ENCODE measurements at regions not wholly inside any gene's neighbourhood (a gene's known extent, or its start where the extent isn't known, plus 50 kb on each side); places are given as distances from the start of the nearest gene placed in this dataset.

- DNase-seq, result no peak
These were observed 71.8 kb upstream of the FOXP4 start for GRCh38 chr6:41474213-41474933.

GRCh38 chr6:41475164-41475563 is 71.0 kb upstream of the FOXP4 start:
- DNase-seq, result no peak

GRCh38 chr6:41475737-41476357 is 70.3 kb upstream of the FOXP4 start:
- DNase-seq, result no peak

GRCh38 chr6:41476401-41476800 is 69.8 kb upstream of the FOXP4 start:
- DNase-seq, result no peak

- DNase-seq, result no peak
These were observed 68.6 kb upstream of the FOXP4 start for GRCh38 chr6:41477572-41477971.

- no peak for DNase-seq
These were observed 62.2 kb upstream of the FOXP4 start for GRCh38 chr6:41483943-41484342.

- DNase-seq, result no peak
These were observed 58.2 kb upstream of the FOXP4 start for GRCh38 chr6:41487860-41488432.

- no peak for DNase-seq
These were observed 57.6 kb upstream of the FOXP4 start for GRCh38 chr6:41488433-41489119.

- DNase-seq, result no peak
These were observed 56.9 kb upstream of the FOXP4 start for GRCh38 chr6:41489120-41489851.

GRCh38 chr6:41492261-41492891 is 53.8 kb upstream of the FOXP4 start:
- no peak for DNase-seq

- DNase-seq, result no peak
These were observed 51.7 kb upstream of the FOXP4 start for GRCh38 chr6:41494212-41495110.

Data from SHP77 treated with DMSO at 0.1 percent for 48 hours (cell line).